GM12892 (cell line): ENCODE measurements at regions not wholly inside any gene's neighbourhood (a gene's known extent, or its start where the extent isn't known, plus 50 kb on each side); places are given as distances from the start of the nearest gene placed in this dataset.

Experiments used
- POLR2A ChIP-seq: IDR thresholded peaks from 2 replicates; pipeline ENCODE4 v1.6.1; 2011; ENCODE audit warnings: low read depth, low read length, control low read depth
- TAF1 ChIP-seq: IDR thresholded peaks from 2 replicates; pipeline ENCODE4 v1.6.1; 2011; ENCODE audit warnings: low read depth, mild to moderate bottlenecking, control low read depth, low read length, borderline replicate concordance

GRCh38 chr12:58608711-58609110, 311.6 kb downstream of the LRIG3 start:
- no peak for TF ChIP-seq TAF1
- TF ChIP-seq POLR2A, result no peak
